PC-9 (cell line): ENCODE measurements at regions not wholly inside any gene's neighbourhood (a gene's known extent, or its start where the extent isn't known, plus 50 kb on each side); places are given as distances from the start of the nearest gene placed in this dataset.
A peak's percentile ranks its signal among the peaks of the same experiment; 100 is the strongest.

Experiments used
- BruUV-seq: library from RNA; stranded (reverse); fragments of 400-500 nt; replicated peaks from 2 replicates; lab custom pipeline; 2021; lab: Mats Ljungman, UMichigan
- CTCF ChIA-PET: fragments of 300-600 bp; sonication (Branson Sonifier 250); formaldehyde crosslinking; loops from one replicate; lab custom pipeline; 2022; ENCODE audit warnings: antibody characterized with exemption; lab: Charles Lee
- POLR2A ChIA-PET: fragments of 300-600 bp; sonication (Branson Sonifier 250); formaldehyde crosslinking; loops from one replicate; lab custom pipeline; 2022; ENCODE audit warnings: antibody characterized with exemption; ENCODE audit not compliant: unreplicated experiment; lab: Charles Lee
- DNase-seq, 2 experiments: peaks; one replicate each; pipeline versions ENCODE4 v3.0.0 to v3.0.0-alpha.2; 2015 to 2022; ENCODE audit warnings: mixed read lengths in 1 of 2
- H2AFZ ChIP-seq: fragments of 200-600 bp; sonication (generic); 2 replicates; pipeline ENCODE4 v1.8.1; 2017; ENCODE audit warnings: antibody characterized with exemption
- H3F3A ChIP-seq: fragments of 200-600 bp; sonication (generic); 2 replicates; pipeline ENCODE4 v1.8.1; 2017; ENCODE audit warnings: antibody characterized with exemption, mild to moderate bottlenecking, low read depth; ENCODE audit not compliant: insufficient read depth
- H3K27ac ChIP-seq: fragments of 200-600 bp; sonication (generic); 2 replicates; pipeline ENCODE4 v1.6.1; 2016; ENCODE audit warnings: mixed run types
- H3K27me3 ChIP-seq: fragments of 200-600 bp; sonication (generic); 2 replicates; pipeline ENCODE4 v1.6.1; 2016; ENCODE audit warnings: low read depth, mixed run types; ENCODE audit not compliant: insufficient read depth
- H3K36me3 ChIP-seq: fragments of 200-600 bp; sonication (generic); 2 replicates; pipeline ENCODE4 v1.6.1; 2016; ENCODE audit warnings: low read depth, mixed run types
- H3K4me1 ChIP-seq: fragments of 200-600 bp; sonication (generic); replicated peaks from 2 replicates; pipeline ENCODE4 v1.6.1; 2016; ENCODE audit warnings: mixed run types; ENCODE audit not compliant: insufficient read depth
- H3K4me2 ChIP-seq: fragments of 200-600 bp; sonication (generic); 2 replicates; pipeline ENCODE4 v1.6.1; 2017; ENCODE audit warnings: mixed run types
- H3K4me3 ChIP-seq: fragments of 200-600 bp; sonication (generic); 2 replicates; pipeline ENCODE4 v1.6.1; 2016; ENCODE audit warnings: mixed run types
- H3K79me2 ChIP-seq: fragments of 200-600 bp; sonication (generic); 2 replicates; pipeline ENCODE4 v1.6.1; 2017; ENCODE audit warnings: low read depth, mixed run types
- H3K9me2 ChIP-seq: fragments of 200-600 bp; sonication (generic); 2 replicates; pipeline ENCODE4 v1.8.1; 2017; ENCODE audit warnings: mild to moderate bottlenecking; ENCODE audit not compliant: insufficient read depth
- H3K9me3 ChIP-seq: fragments of 200-600 bp; sonication (generic); 2 replicates; pipeline ENCODE4 v1.8.1; 2016; ENCODE audit warnings: low read depth; ENCODE audit not compliant: insufficient read depth
- H4K20me1 ChIP-seq: fragments of 200-600 bp; sonication (generic); 2 replicates; pipeline ENCODE4 v1.8.1; 2017; ENCODE audit not compliant: insufficient read depth
- CTCF ChIP-seq: fragments of 200-600 bp; sonication (generic); conservative IDR thresholded peaks from 2 replicates; pipeline ENCODE4 v1.6.1; 2017; ENCODE audit warnings: mixed run types, antibody characterized with exemption, mild to moderate bottlenecking, moderate library complexity
- EZH2 ChIP-seq: fragments of 200-600 bp; sonication (generic); IDR thresholded peaks from 2 replicates; pipeline ENCODE4 v1.8.0; 2017; ENCODE audit warnings: antibody characterized with exemption, low read depth
- intact Hi-C: fragments of 100-400 bp; cut with micrococcal nuclease; formaldehyde crosslinking; loops from one replicate; pipeline ENCODE4 v1.10.0; 2022; ENCODE audit not compliant: unreplicated experiment

DNA sequence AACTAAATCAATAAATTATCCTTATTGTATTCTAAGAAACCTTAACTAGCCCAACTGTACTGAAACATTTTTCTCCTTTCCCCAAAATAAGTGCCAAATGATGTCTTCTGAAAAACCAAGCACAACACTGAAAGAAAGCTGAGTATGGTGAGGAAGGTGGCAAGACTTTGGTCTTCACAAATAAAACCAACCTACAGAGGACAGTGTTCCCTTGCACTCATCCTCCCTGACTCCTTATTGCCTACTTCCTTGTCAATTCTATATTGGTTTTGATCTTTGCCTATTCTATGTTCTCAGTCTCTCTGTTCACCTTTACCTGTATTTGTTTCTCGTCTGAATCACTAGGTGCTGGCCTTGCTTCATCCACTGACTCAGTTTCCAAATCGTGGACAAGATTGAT, 490.1 kb upstream of the ZNF385D start:
- CTCF ChIA-PET, result no interaction called here
- Histone ChIP-seq H4K20me1 (no peaks in the 10 kb centered on the region), H3K4me3 (no peak overlapping the region), H3F3A (no peaks in the 10 kb centered on the region), H3K36me3 (no peaks in the 10 kb centered on the region), H3K9me3 (no peaks in the 10 kb centered on the region), H3K9me2 (no peaks in the 10 kb centered on the region), H3K4me2 (no peak overlapping the region), H3K27me3 (no peaks in the 10 kb centered on the region), H3K27ac (no peak overlapping the region), H2AFZ (no peak overlapping the region), H3K4me1 (0 out of 2 replicates have a peak, but pooled peaks cover 10% of the 10 kb centered on the region), H3K79me2 (no peaks in the 10 kb centered on the region)
- BruUV-seq, result no TSS peak
- intact Hi-C loops, result no loop called here
- POLR2A ChIA-PET, result interaction anchor here (0.7 kb wide), 1 partner anchor 1715 kb away, joined by 6 read pairs; no protein-coding TSS in a partner anchor
- TF ChIP-seq EZH2, result no peak
- no peak for TF ChIP-seq CTCF
- DNase-seq, result no peak

GRCh38 chr3:22244761-22245521, 493.9 kb upstream of the ZNF385D start:
- Histone ChIP-seq H2AFZ (no peak overlapping the region), H4K20me1 (no peaks in the 10 kb centered on the region), H3K4me2 (peak overlapping the region; percentile 10; the same call in 1 of the 2 replicates), H3K79me2 (no peaks in the 10 kb centered on the region), H3K27me3 (no peaks in the 10 kb centered on the region), H3K27ac (peak overlapping the region; percentile 30), H3F3A (no peaks in the 10 kb centered on the region), H3K36me3 (no peaks in the 10 kb centered on the region), H3K4me1 (0 out of 2 replicates have a peak, but pooled peaks cover 10% of the 10 kb centered on the region), H3K4me3 (no peak overlapping the region), H3K9me3 (no peaks in the 10 kb centered on the region), H3K9me2 (no peaks in the 10 kb centered on the region)
- peak; percentile 55 for DNase-seq
- ChIA-PET CTCF (no interaction called here), POLR2A (interaction anchor here (0.7 kb wide), 1 partner anchor 18 kb away, joined by 15 read pairs; no protein-coding TSS in a partner anchor)
- TF ChIP-seq EZH2 (no peak), CTCF (no peak)
- BruUV-seq, result no TSS peak
- intact Hi-C loops, result loop anchor here (2.0 kb wide), 1 partner anchor 18 kb away; no protein-coding TSS in a partner anchor

DNA sequence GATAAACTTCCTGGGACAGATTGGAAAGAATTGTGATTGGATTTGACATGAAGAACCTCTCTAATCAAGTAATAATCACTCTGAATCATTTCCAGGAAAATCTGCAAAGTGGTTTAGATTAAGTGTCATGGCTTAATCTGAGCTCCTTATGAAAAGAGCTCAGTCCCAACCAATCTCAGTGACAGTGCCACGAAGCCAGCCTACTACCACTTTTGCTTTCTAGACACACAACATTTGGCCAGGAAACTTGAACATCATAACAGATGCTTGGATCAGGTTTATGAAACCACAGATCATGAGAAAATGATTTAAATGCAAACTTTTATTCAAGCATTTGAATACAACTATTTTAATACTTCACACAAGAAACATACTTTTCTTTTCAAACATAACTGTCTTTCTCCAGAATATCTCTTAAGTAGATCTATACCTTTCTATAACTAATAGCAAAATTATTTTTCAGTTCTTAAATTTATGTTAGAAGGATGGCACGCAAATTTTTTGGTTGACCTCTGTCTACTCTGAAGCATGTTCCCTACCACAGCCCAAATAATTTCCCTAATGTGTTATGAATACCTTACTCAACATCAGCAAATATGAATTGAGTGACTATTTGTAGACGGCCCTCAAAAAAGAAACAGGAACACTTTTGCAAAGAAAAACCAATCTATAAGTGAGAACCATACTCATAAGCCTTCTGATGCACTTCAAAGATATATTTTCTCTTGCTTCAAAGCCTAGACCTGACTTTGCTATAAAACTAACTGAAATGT, 495.0 kb upstream of the ZNF385D start:
- BruUV-seq, result no TSS peak
- Histone ChIP-seq H3K36me3 (no peaks in the 10 kb centered on the region), H3K4me1 (0 out of 2 replicates have a peak, but pooled peaks cover 10% of the 10 kb centered on the region), H4K20me1 (no peaks in the 10 kb centered on the region), H3K79me2 (no peaks in the 10 kb centered on the region), H3K4me3 (no peak overlapping the region), H3K9me2 (no peaks in the 10 kb centered on the region), H3K27ac (no peak overlapping the region), H3K4me2 (no peak overlapping the region), H2AFZ (no peak overlapping the region), H3K9me3 (no peaks in the 10 kb centered on the region), H3K27me3 (no peaks in the 10 kb centered on the region), H3F3A (no peaks in the 10 kb centered on the region)
- TF ChIP-seq CTCF, result no peak
- TF ChIP-seq EZH2, result no peak
- ChIA-PET POLR2A (no interaction called here), CTCF (no interaction called here)
- intact Hi-C loops, result loop anchor here (2.0 kb wide), 1 partner anchor 17 kb away; no protein-coding TSS in a partner anchor
- DNase-seq, result no peak
